Liver (tissue), 8 donors: ENCODE measurements at regions not wholly inside any gene's neighbourhood (a gene's known extent, or its start where the extent isn't known, plus 50 kb on each side); places are given as distances from the start of the nearest gene placed in this dataset.

Source experiments
- DNase-seq: peaks from one replicate; pipeline ENCODE4 v3.0.0-alpha.2; 2017; ENCODE audit warnings: low spot score
- H3K27ac ChIP-seq, 2 donors: one replicate each; pipeline ENCODE4 v1.7.0; 2013; ENCODE audit warnings: inconsistent platforms in 2 of 2, low read length in 2 of 2, control low read depth in 1 of 2, low read depth in 1 of 2, mild to moderate bottlenecking in 1 of 2
- H3K27me3 ChIP-seq, 4 donors: one replicate each; pipeline versions ENCODE4 v1.6.1 to v1.7.0; 2013; ENCODE audit warnings: low read length in 3 of 4, inconsistent platforms in 1 of 4, mild to moderate bottlenecking in 1 of 4, moderate library complexity in 1 of 4; ENCODE audit not compliant: control insufficient read depth in 4 of 4, insufficient read depth in 4 of 4
- H3K36me3 ChIP-seq, 4 donors: one replicate each; pipeline versions ENCODE4 v1.6.1 to v1.7.0; 2013; ENCODE audit warnings: low read length in 3 of 4, mild to moderate bottlenecking in 3 of 4, low read depth in 1 of 4, moderate library complexity in 1 of 4; ENCODE audit not compliant: control insufficient read depth in 4 of 4, insufficient read depth in 3 of 4
- H3K4me1 ChIP-seq, 4 donors: one replicate each; pipeline versions ENCODE4 v1.6.1 to v1.7.0; 2013; ENCODE audit warnings: low read length in 3 of 4, mild to moderate bottlenecking in 3 of 4, moderate library complexity in 1 of 4; ENCODE audit not compliant: control insufficient read depth in 4 of 4, insufficient read depth in 4 of 4
- H3K4me3 ChIP-seq, 3 donors: one replicate each; pipeline versions ENCODE4 v1.6.1 to v1.7.0; 2013; ENCODE audit warnings: low read length in 3 of 3, control low read depth in 1 of 3, low read depth in 1 of 3, mild to moderate bottlenecking in 1 of 3
- H3K9ac ChIP-seq, 2 donors: one replicate each; pipeline ENCODE4 v1.7.0; 2013; ENCODE audit warnings: low read length in 2 of 2, mild to moderate bottlenecking in 2 of 2, moderate library complexity in 2 of 2, control low read depth in 1 of 2, low read depth in 1 of 2
- H3K9me3 ChIP-seq, 4 donors: one replicate each; pipeline versions ENCODE4 v1.6.1 to v1.7.0; 2013; ENCODE audit warnings: low read length in 3 of 4; ENCODE audit not compliant: control insufficient read depth in 4 of 4
- ATF3 ChIP-seq: IDR thresholded peaks from 2 replicates; pipeline ENCODE4 v1.6.1; 2016; ENCODE audit warnings: antibody characterized with exemption
- CTCF ChIP-seq: fragments of 150-350 bp; IDR thresholded peaks from 2 replicates; pipeline ENCODE4 v1.5.1; 2017; ENCODE audit warnings: improper control_type of control experiment, low read depth, low read length; ENCODE audit not compliant: missing input control
- EGR1 ChIP-seq, 2 donors: IDR thresholded peaks; 2 replicates each; pipeline ENCODE4 v1.6.1; 2016 to 2018; ENCODE audit warnings: antibody characterized with exemption in 2 of 2, low read depth in 2 of 2
- FOXA1 ChIP-seq: IDR thresholded peaks from 2 replicates; pipeline ENCODE4 v1.6.1; 2016; ENCODE audit warnings: antibody characterized with exemption
- FOXA2 ChIP-seq: IDR thresholded peaks from 2 replicates; pipeline ENCODE4 v1.6.1; 2016; ENCODE audit warnings: antibody characterized with exemption
- GABPA ChIP-seq, 2 donors: IDR thresholded peaks in 1 of 2; conservative IDR thresholded peaks in 1 of 2; 2 replicates each; pipeline ENCODE4 v1.6.1; 2016; ENCODE audit warnings: antibody characterized with exemption in 2 of 2, mild to moderate bottlenecking in 1 of 2, moderate library complexity in 1 of 2
- HNF4A ChIP-seq, 2 donors: conservative IDR thresholded peaks; 2 replicates each; pipeline ENCODE4 v1.6.1; 2016; ENCODE audit warnings: antibody characterized with exemption in 2 of 2, mild to moderate bottlenecking in 2 of 2
- HNF4G ChIP-seq: IDR thresholded peaks from 2 replicates; pipeline ENCODE4 v1.6.1; 2016; ENCODE audit warnings: antibody characterized with exemption
- JUND ChIP-seq, 2 donors: IDR thresholded peaks; 2 replicates each; pipeline ENCODE4 v1.6.1; 2016; ENCODE audit warnings: antibody characterized with exemption in 2 of 2
- MAX ChIP-seq: IDR thresholded peaks from 2 replicates; pipeline ENCODE4 v1.6.1; 2016; ENCODE audit warnings: antibody characterized with exemption
- NR2F2 ChIP-seq: IDR thresholded peaks from 2 replicates; pipeline ENCODE4 v1.6.1; 2016; ENCODE audit warnings: antibody characterized with exemption
- RAD21 ChIP-seq, 2 donors: IDR thresholded peaks; 2 replicates each; pipeline ENCODE4 v1.6.1; 2016; ENCODE audit warnings: antibody characterized with exemption in 2 of 2, mild to moderate bottlenecking in 2 of 2
- REST ChIP-seq: IDR thresholded peaks from 2 replicates; pipeline ENCODE4 v1.6.1; 2016; ENCODE audit warnings: antibody characterized with exemption, mild to moderate bottlenecking
- RXRA ChIP-seq, 2 donors: IDR thresholded peaks; 2 replicates each; pipeline ENCODE4 v1.6.1; 2017 to 2018; ENCODE audit warnings: antibody characterized with exemption in 2 of 2, mild to moderate bottlenecking in 1 of 2
- SP1 ChIP-seq: IDR thresholded peaks from 2 replicates; pipeline ENCODE4 v1.6.1; 2018; ENCODE audit warnings: antibody characterized with exemption, mild to moderate bottlenecking
- TAF1 ChIP-seq: conservative IDR thresholded peaks from 2 replicates; pipeline ENCODE4 v1.6.1; 2016; ENCODE audit warnings: antibody characterized with exemption, mild to moderate bottlenecking
- YY1 ChIP-seq: IDR thresholded peaks from 2 replicates; pipeline ENCODE4 v1.6.1; 2016; ENCODE audit warnings: antibody characterized with exemption, mild to moderate bottlenecking
- ZBTB33 ChIP-seq: IDR thresholded peaks from 2 replicates; pipeline ENCODE4 v1.6.1; 2016; ENCODE audit warnings: antibody characterized with exemption
- WGBS: extraction: QIAGEN DNeasy Blood & Tissue Kit; methylation state at CpG from one replicate; pipeline ENCODE4 v1.1.7; 2013; 5-methylcytosine and 5-hydroxymethylcytosine counted together
- donor health status: healthy.
- donor health status: healthy.
- donor health status: healthy.
- donor health status: healthy.
- donor health status: healthy.

- WGBS = 87% methylated on average over 2 of the region's 2 CpGs
- no peak overlapping the region for H3K9ac ChIP-seq
- no peaks in the 10 kb centered on the region for H3K4me1 ChIP-seq
- no peaks in the 10 kb centered on the region for H3K9me3 ChIP-seq
- no peak overlapping the region for H3K27ac ChIP-seq
- H3K4me3 ChIP-seq = no peak overlapping the region
- no peaks in the 10 kb centered on the region for H3K27me3 ChIP-seq
- TF ChIP-seq FOXA2 (no peak), TAF1 (no peak), JUND (IDR thresholded peaks at IDR 0.05) (no peak), ATF3 (no peak), YY1 (no peak), NR2F2 (no peak), SP1 (no peak), CTCF (no peak), GABPA (IDR thresholded peaks at IDR 0.05 in 1 of 2, conservative IDR thresholded peaks at IDR 0.05 in 1 of 2) (no peak), HNF4G (no peak), FOXA1 (no peak), MAX (no peak), RXRA (IDR thresholded peaks at IDR 0.05) (no peak), RAD21 (IDR thresholded peaks at IDR 0.05) (no peak), REST (no peak)
- H3K36me3 ChIP-seq = no peaks in the 10 kb centered on the region
- DNase-seq = no peak
Measured at GRCh38 chr2:82641598-82642180, 1817.4 kb downstream of the SUCLG1 start.

- Histone ChIP-seq H3K9ac (no peak overlapping the region), H3K27me3 (no peaks in the 10 kb centered on the region), H3K36me3 (no peaks in the 10 kb centered on the region), H3K27ac (no peak overlapping the region), H3K4me3 (no peak overlapping the region), H3K4me1 (no peaks in the 10 kb centered on the region), H3K9me3 (no peaks in the 10 kb centered on the region)
- no peak for DNase-seq
- 87% methylated on average over 3 of the region's 3 CpGs for WGBS
- TF ChIP-seq SP1 (no peak), HNF4A (conservative IDR thresholded peaks at IDR 0.05) (no peak), NR2F2 (no peak), CTCF (no peak), YY1 (no peak), TAF1 (no peak), FOXA2 (no peak), HNF4G (no peak), EGR1 (IDR thresholded peaks at IDR 0.05; ENCODE audit: low read depth in 2 of 2) (no peak), ATF3 (no peak), RXRA (IDR thresholded peaks at IDR 0.05) (no peak), ZBTB33 (no peak), JUND (IDR thresholded peaks at IDR 0.05) (no peak), GABPA (IDR thresholded peaks at IDR 0.05 in 1 of 2, conservative IDR thresholded peaks at IDR 0.05 in 1 of 2) (no peak), RAD21 (IDR thresholded peaks at IDR 0.05) (no peak)
Measured at GRCh38 chr2:82636402-82637020, 1822.6 kb downstream of the SUCLG1 start.
